Endothelial cell of umbilical vein (primary cell): ENCODE measurements at regions not wholly inside any gene's neighbourhood (a gene's known extent, or its start where the extent isn't known, plus 50 kb on each side); places are given as distances from the start of the nearest gene placed in this dataset.

Experiments
- BruUV-seq: library from RNA; stranded (reverse); fragments of 400-500 nt; replicated peaks from 2 replicates; lab custom pipeline; 2021; lab: Mats Ljungman, UMichigan
- CTCF ChIA-PET: fragments of 300-600, 350-600 bp; sonication (Branson Sonifier 250); formaldehyde crosslinking; loops from one replicate; lab custom pipeline; 2021; ENCODE audit warnings: antibody characterized with exemption, inconsistent platforms; lab: Charles Lee
- POLR2A ChIA-PET: fragments of 300-600, 350-600 bp; sonication (Branson Sonifier 250); formaldehyde crosslinking; loops from one replicate; lab custom pipeline; 2021; ENCODE audit warnings: antibody characterized with exemption, inconsistent platforms; lab: Charles Lee
- DNase-seq: peaks from one replicate; pipeline ENCODE4 v3.0.0-alpha.2; 2011; ENCODE audit warnings: low read depth, low spot score
- FAIRE-seq: peaks from 2 replicates; lab custom pipeline; 2011; peaks lifted over from hg19 to GRCh38; lab: Jason Lieb, UNC
- H2AFZ ChIP-seq: 2 replicates; pipeline ENCODE4 v1.6.0; 2012; ENCODE audit warnings: low read depth, low read length, control low read depth, inconsistent platforms
- H3K27ac ChIP-seq: 2 replicates; pipeline ENCODE4 v1.5.1; 2011; ENCODE audit warnings: low read depth, mild to moderate bottlenecking, control low read depth, low read length, moderate library complexity; ENCODE audit not compliant: insufficient read depth
- H3K27me3 ChIP-seq, 2 experiments: 2 replicates each; pipeline versions ENCODE4 v1.6.0 to v1.6.1; 2011; ENCODE audit warnings: low read length in 2 of 2, mixed read lengths in 1 of 2; ENCODE audit not compliant: control insufficient read depth in 2 of 2, insufficient read depth in 2 of 2
- H3K36me3 ChIP-seq, 2 experiments: 2 replicates in 1 of 2; 3 replicates in 1 of 2; pipeline ENCODE4 v1.5.1; 2011; ENCODE audit warnings: low read length in 2 of 2, mild to moderate bottlenecking in 1 of 2, moderate library complexity in 1 of 2; ENCODE audit not compliant: control insufficient read depth in 2 of 2, insufficient read depth in 2 of 2; ENCODE audit errors: extremely low read depth in 1 of 2
- H3K4me1 ChIP-seq: 3 replicates; pipeline ENCODE4 v1.5.1; 2011; ENCODE audit warnings: mild to moderate bottlenecking, low read length; ENCODE audit not compliant: control insufficient read depth, insufficient read depth; ENCODE audit errors: extremely low read depth
- H3K4me2 ChIP-seq: 2 replicates; pipeline ENCODE4 v1.6.1; 2011; ENCODE audit warnings: low read length, control low read depth, mixed read lengths; ENCODE audit not compliant: insufficient read depth
- H3K4me3 ChIP-seq, 3 experiments: fragments of 200-600 bp in 1 of 3; sonication (generic), shearing (Covaris generic) in 1 of 3; replicated peaks in 1 of 3; 2 replicates each; pipeline ENCODE4 v1.5.1; 2011 to 2016; ENCODE audit warnings: control low read depth in 3 of 3, low read length in 3 of 3, mild to moderate bottlenecking in 2 of 3, inconsistent platforms in 1 of 3, low read depth in 1 of 3, moderate library complexity in 1 of 3; ENCODE audit not compliant: insufficient read depth in 1 of 3
- H3K79me2 ChIP-seq: 2 replicates; pipeline ENCODE4 v1.6.0; 2012; ENCODE audit warnings: low read length, inconsistent platforms; ENCODE audit not compliant: control insufficient read depth, insufficient read depth
- H3K9ac ChIP-seq: replicated peaks from 2 replicates; pipeline ENCODE3; 2011; ENCODE audit warnings: low read length, control low read depth; ENCODE audit not compliant: insufficient read depth; ENCODE audit errors: extremely low read depth
- H3K9me1 ChIP-seq: replicated peaks from 3 replicates; pipeline ENCODE4 v1.6.0; 2011; ENCODE audit warnings: mild to moderate bottlenecking, low read length; ENCODE audit not compliant: control insufficient read depth, insufficient read depth; ENCODE audit errors: extremely low read depth
- H3K9me3 ChIP-seq: replicated peaks from 2 replicates; pipeline ENCODE4 v1.5.1; 2012; ENCODE audit warnings: low read length, inconsistent platforms; ENCODE audit not compliant: control insufficient read depth, insufficient read depth
- H4K20me1 ChIP-seq: replicated peaks from 2 replicates; pipeline ENCODE3; 2011; ENCODE audit warnings: mild to moderate bottlenecking, low read length; ENCODE audit not compliant: control insufficient read depth, insufficient read depth; ENCODE audit errors: extremely low read depth
- CTCF ChIP-seq, 2 donors: IDR thresholded peaks; 1 replicate in 1 of 2; 2 replicates in 1 of 2; pipeline ENCODE4 v1.5.1; 2011; ENCODE audit warnings: low read length in 2 of 2, mild to moderate bottlenecking in 2 of 2, moderate library complexity in 2 of 2, control low read depth in 1 of 2, inconsistent platforms in 1 of 2, low read depth in 1 of 2; ENCODE audit not compliant: insufficient read depth in 1 of 2; ENCODE audit errors: extremely low read depth in 1 of 2
- EZH2 ChIP-seq: IDR thresholded peaks from 2 replicates; pipeline ENCODE4 v1.6.1; 2012; ENCODE audit warnings: borderline replicate concordance, low read depth, mild to moderate bottlenecking, moderate library complexity, low read length, inconsistent platforms; ENCODE audit not compliant: severe bottlenecking
- FOS ChIP-seq: IDR thresholded peaks from 2 replicates; pipeline ENCODE4 v1.6.1; 2011; ENCODE audit warnings: mild to moderate bottlenecking, low read length, moderate library complexity, borderline replicate concordance; ENCODE audit not compliant: insufficient read depth
- GATA2 ChIP-seq: IDR thresholded peaks from 2 replicates; pipeline ENCODE4 v1.7.0; 2011; ENCODE audit warnings: low read depth, mild to moderate bottlenecking, moderate library complexity, mixed read lengths, low read length; ENCODE audit not compliant: insufficient read length, insufficient read depth
- JUN ChIP-seq: IDR thresholded peaks from 2 replicates; pipeline ENCODE4 v1.6.1; 2011; ENCODE audit warnings: borderline replicate concordance, low read depth; ENCODE audit not compliant: insufficient read length, insufficient read depth
- MAX ChIP-seq: IDR thresholded peaks from 2 replicates; pipeline ENCODE4 v1.6.1; 2011; ENCODE audit not compliant: insufficient read depth, insufficient read length
- MYC ChIP-seq: IDR thresholded peaks from one replicate; pipeline ENCODE4 v1.6.1; 2011; ENCODE audit warnings: mild to moderate bottlenecking, low read depth, low read length
- POLR2A ChIP-seq: IDR thresholded peaks from 2 replicates; pipeline ENCODE4 v1.6.1; 2012; ENCODE audit warnings: low read depth, mild to moderate bottlenecking, control low read depth, low read length
- POLR2AphosphoS5 ChIP-seq: IDR thresholded peaks from 2 replicates; pipeline ENCODE4 v1.6.1; 2012; ENCODE audit warnings: low read depth, mild to moderate bottlenecking, control low read depth, low read length, moderate library complexity; ENCODE audit not compliant: insufficient read depth
- dilution Hi-C: fragments of 300-500 bp; cut with MboI; formaldehyde crosslinking; loops from one replicate; pipeline ENCODE4 v1.15.0; 2019; ENCODE audit warnings: low sequenced_read_pairs; ENCODE audit not compliant: extremely low pct_ligation_motif_present
- intact Hi-C: fragments of 100-400 bp; cut with micrococcal nuclease; formaldehyde crosslinking; loops from one replicate; pipeline ENCODE4 v1.10.0; 2022

- Histone ChIP-seq H3K9me3 (peaks cover 2% of the 10 kb centered on the region), H3K79me2 (no peaks in the 10 kb centered on the region), H3K4me3 (no peak overlapping the region), H3K4me2 (no peak overlapping the region), H3K36me3 (no peaks in the 10 kb centered on the region), H2AFZ (no peak overlapping the region), H3K9ac (no peak overlapping the region), H4K20me1 (no peaks in the 10 kb centered on the region), H3K27ac (no peak overlapping the region), H3K4me1 (no peaks in the 10 kb centered on the region), H3K27me3 (no peaks in the 10 kb centered on the region), H3K9me1 (no peaks in the 10 kb centered on the region)
- intact Hi-C loops = no loop called here
- ChIA-PET POLR2A (no interaction called here), CTCF (no interaction called here)
- FAIRE-seq (no peak), DNase-seq (no peak)
- dilution Hi-C loops = no loop called here
- BruUV-seq = no TSS peak
- no peak for TF ChIP-seq GATA2
- TF ChIP-seq EZH2 = no peak
- TF ChIP-seq POLR2A = no peak
- TF ChIP-seq FOS = no peak
- TF ChIP-seq MAX = no peak
- TF ChIP-seq POLR2AphosphoS5 = no peak
- no peak for TF ChIP-seq MYC
- no peak for TF ChIP-seq CTCF (IDR thresholded peaks at IDR 0.05; ENCODE audit: extremely low read depth in 1 of 2, insufficient read depth in 1 of 2, low read depth in 1 of 2, low read length in 2 of 2)
- no peak for TF ChIP-seq JUN
Measured at GRCh38 chr11:92763336-92763735, 206.1 kb upstream of the MTNR1B start.
